Head of caudate nucleus (tissue), 42 donors: ENCODE measurements at regions not wholly inside any gene's neighbourhood (a gene's known extent, or its start where the extent isn't known, plus 50 kb on each side); places are given as distances from the start of the nearest gene placed in this dataset.
A peak's percentile ranks its signal among the peaks of the same experiment; 100 is the strongest.

ENCODE experiments used
- DNase-seq, 42 donors: peaks; one replicate each; pipeline versions ENCODE4 v3.0.0 to v3.0.0-alpha.2; 2020 to 2021; ENCODE audit warnings: mixed read lengths in 7 of 42
- intact Hi-C: fragments of 100-400 bp; cut with DNase I; formaldehyde crosslinking; loops from one replicate; pipeline ENCODE4 v1.15.0; 2022

- DNase-seq: peak in 1 of 42 donors; percentile 50
- intact Hi-C loops: no loop called here
These were observed 273.5 kb downstream of the TMEM38B start for GRCh38 chr9:105967797-105968196.

- DNase-seq: no peak
- intact Hi-C loops: no loop called here
These were observed 274.6 kb downstream of the TMEM38B start for GRCh38 chr9:105968811-105969466.

- peak in 1 of 42 donors; percentile 32 for DNase-seq
- intact Hi-C loops: no loop called here
These were observed 275.3 kb downstream of the TMEM38B start for GRCh38 chr9:105969636-105970035.

GRCh38 chr9:105971986-105972385 lies 277.6 kb downstream of the TMEM38B start:
- DNase-seq: no peak
- intact Hi-C loops: no loop called here

GRCh38 chr9:105972466-105973204 lies 278.3 kb downstream of the TMEM38B start:
- no peak for DNase-seq
- intact Hi-C loops: no loop called here

- intact Hi-C loops: no loop called here
- DNase-seq: no peak
These were observed 279.6 kb downstream of the TMEM38B start for GRCh38 chr9:105973951-105974351.

- intact Hi-C loops: no loop called here
- DNase-seq: peak in 8 of 42 donors; percentile 20 to 68 (median 40)
These were observed 281.7 kb downstream of the TMEM38B start for GRCh38 chr9:105975886-105976645.

DNA sequence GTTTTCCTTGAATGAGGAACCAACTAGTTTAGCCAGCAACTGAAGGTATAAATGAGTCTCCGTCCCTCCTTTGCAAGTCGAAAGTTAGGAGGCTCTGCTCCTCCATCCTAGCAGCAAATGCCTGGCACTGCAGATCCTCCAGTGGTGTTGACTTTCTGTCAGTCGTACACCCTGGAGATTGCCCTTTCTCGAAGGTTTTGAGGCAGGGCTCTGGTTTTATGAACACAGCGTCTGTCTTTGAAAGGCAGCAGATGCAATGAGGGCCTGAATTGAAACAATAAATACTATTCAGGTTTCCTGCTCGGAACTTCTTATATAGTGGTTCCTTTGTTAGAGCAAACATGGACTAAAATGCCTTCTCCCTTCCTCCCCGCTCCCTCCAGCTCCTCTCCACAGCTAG lies 284.0 kb downstream of the TMEM38B start:
- peak in 17 of 42 donors; percentile 16 to 65 (median 40) for DNase-seq
- intact Hi-C loops: no loop called here

- DNase-seq: no peak
- intact Hi-C loops: no loop called here
These were observed 284.5 kb downstream of the TMEM38B start for GRCh38 chr9:105978826-105979225.

DNA sequence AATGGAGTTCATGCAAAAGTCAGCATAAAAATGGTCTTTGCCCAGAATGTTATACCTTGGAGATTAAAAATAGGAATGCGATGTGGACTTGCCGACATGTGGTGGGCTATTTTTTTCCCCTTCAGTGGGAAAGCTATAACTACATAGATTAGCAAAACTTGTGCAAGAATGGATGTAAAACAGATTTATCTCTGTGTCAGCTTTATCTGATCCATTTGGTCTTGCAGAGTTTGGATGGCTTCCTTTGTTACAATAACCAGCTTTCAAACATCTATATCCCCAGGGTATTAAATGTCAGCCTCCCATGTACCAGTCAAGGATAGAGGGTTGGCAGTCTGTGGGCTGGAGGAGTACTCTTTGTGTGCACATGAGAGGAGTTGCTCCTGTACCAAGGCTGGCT lies 284.9 kb downstream of the TMEM38B start:
- intact Hi-C loops: no loop called here
- DNase-seq: no peak

DNA sequence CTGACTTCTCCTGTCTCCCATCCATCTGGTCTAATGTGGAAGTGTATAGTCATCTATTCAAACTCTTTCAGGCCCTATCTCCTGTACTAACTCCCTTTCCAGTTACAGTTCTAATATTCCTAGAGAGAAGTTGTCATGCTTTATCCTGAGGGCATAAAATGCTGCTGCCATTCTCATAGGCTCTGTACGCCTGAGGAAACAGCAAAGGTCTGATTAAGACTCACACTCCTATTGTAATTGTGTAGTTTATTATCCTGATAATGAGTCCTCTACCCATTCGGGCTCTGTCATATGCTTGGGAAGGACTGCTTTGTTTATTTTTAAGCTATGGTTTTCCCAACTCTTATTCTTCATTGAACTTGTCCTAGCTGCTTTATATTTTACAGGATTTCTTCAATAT lies 290.4 kb downstream of the TMEM38B start:
- intact Hi-C loops: no loop called here
- no peak for DNase-seq

DNA sequence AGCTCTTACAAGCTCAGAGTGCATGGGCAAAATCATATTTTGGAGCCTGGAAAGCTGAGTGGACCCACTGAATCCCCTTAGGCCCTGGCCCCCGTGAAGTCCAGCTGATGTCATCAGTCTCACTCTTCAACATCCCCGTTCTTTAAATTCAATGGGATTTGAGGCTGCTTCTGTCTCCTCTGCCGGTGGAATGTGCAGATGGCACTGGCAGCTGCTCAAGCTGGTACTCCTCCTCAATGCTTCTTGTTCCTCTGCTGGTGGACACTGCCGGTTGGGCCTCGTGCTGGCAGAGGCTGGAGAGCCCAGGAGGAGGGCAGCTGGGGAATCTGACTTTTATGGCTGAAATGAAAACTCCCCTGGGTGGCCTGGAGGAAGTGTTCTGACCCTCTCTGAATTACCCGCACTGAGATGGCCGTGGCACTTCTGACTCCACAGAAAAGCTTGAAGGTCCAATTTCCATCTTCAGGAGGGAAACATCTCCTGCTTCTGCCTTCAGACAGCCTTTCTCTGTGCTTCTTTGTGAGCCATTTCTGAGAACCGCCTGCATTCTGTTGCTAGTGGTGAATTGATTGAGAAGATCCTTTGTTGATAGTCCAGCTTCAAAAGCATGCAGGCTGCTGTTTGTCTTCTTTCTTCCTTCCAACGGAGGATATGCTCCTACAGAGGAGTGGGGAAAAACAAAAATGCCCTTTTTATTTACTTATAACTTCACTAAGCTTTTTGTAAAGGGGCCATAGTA lies 298.9 kb downstream of the TMEM38B start:
- intact Hi-C loops: no loop called here
- DNase-seq: peak; percentile 39 to 84 (median 72)

GRCh38 chr9:105993921-105994715 lies 299.8 kb downstream of the TMEM38B start:
- intact Hi-C loops: no loop called here
- DNase-seq: no peak

- peak in 29 of 42 donors; percentile 8 to 75 (median 42) for DNase-seq
- intact Hi-C loops: no loop called here
These were observed 300.6 kb downstream of the TMEM38B start for GRCh38 chr9:105994970-105995369.

- no peak for DNase-seq
- intact Hi-C loops: no loop called here
These were observed 322.9 kb downstream of the TMEM38B start for GRCh38 chr9:106017198-106017740.

GRCh38 chr9:106019039-106019680 lies 324.8 kb downstream of the TMEM38B start:
- intact Hi-C loops: no loop called here
- no peak for DNase-seq

DNA sequence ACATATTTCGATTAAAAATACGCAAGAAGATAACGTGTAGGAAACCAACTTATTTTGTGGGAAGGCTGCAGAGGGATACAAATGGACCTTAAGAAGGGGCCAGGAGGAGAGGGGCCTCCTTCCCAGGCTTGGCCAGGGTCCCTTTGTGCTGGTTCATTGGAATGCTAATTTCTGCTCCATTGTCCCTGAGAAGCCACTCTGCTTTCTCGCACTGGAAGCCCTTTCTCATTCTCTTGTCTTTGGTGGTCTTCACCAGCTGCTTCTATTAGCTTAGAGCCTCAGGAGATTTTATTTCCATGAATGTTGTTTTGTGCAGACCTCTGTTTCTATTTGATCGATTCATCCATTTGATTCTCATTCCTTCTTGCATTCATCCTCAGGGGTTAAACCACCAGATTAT lies 325.4 kb downstream of the TMEM38B start:
- intact Hi-C loops: no loop called here
- no peak for DNase-seq

- DNase-seq: no peak
- intact Hi-C loops: no loop called here
These were observed 325.8 kb downstream of the TMEM38B start for GRCh38 chr9:106020186-106020585.
